ENCODE measurements at regions not wholly inside any gene's neighbourhood (a gene's known extent, or its start where the extent isn't known, plus 50 kb on each side); places are given as distances from the start of the nearest gene placed in this dataset.

- H3K9me2 ChIP-seq (replicated peaks; ENCODE audit: low read length) = no peaks in the 10 kb centered on the region
- H3K9me3 ChIP-seq (ENCODE audit: low read length) = no peaks in the 10 kb centered on the region
- ChIA-PET CTCF (no interaction called here), POLR2A (ENCODE audit: unreplicated experiment) (no interaction called here)
- peaks cover 7% of the 10 kb centered on the region; the same call in 1 of the 2 replicates for H3K4me1 ChIP-seq (ENCODE audit: insufficient read depth, low read length)
- no peaks in the 10 kb centered on the region for H3K36me3 ChIP-seq (ENCODE audit: low read depth, low read length)
- H3K4me3 ChIP-seq (ENCODE audit: low read length) = no peak overlapping the region
- no peak overlapping the region for H2AFZ ChIP-seq (ENCODE audit: low read length)
- H3K27ac ChIP-seq (ENCODE audit: low read length) = no peak overlapping the region
- no peaks in the 10 kb centered on the region for H3F3A ChIP-seq (ENCODE audit: low read length, unreplicated experiment)
- no peaks in the 10 kb centered on the region for H4K20me1 ChIP-seq (ENCODE audit: low read length)
- no peak overlapping the region for H3K9ac ChIP-seq (ENCODE audit: low read length)
- H3K79me2 ChIP-seq (ENCODE audit: low read length) = no peaks in the 10 kb centered on the region
- no TSS peak for BruUV-seq (replicated peaks)
- peaks cover 68% of the 10 kb centered on the region for H3K27me3 ChIP-seq (ENCODE audit: low read length)
- intact Hi-C loops (cut with micrococcal nuclease) = no loop called here
- TF ChIP-seq EZH2 (IDR thresholded peaks at IDR 0.05; ENCODE audit: low read length, unreplicated experiment) (no peak), EZH2phosphoT487 (IDR thresholded peaks at IDR 0.05; ENCODE audit: borderline replicate concordance, low read length) (no peak), CTCF (conservative IDR thresholded peaks at IDR 0.05; ENCODE audit: low read depth, low read length) (no peak)
- no peak overlapping the region for H3K4me2 ChIP-seq (ENCODE audit: low read length)
- DNase-seq (no peak), ATAC-seq (no peak)
Observed at GRCh38 chr14:96624661-96625425, 122.7 kb downstream of the PAPOLA start.

GRCh38 chr14:96625426-96625985 lies 123.3 kb downstream of the PAPOLA start:
- H3K9me3 ChIP-seq (ENCODE audit: low read length) = no peaks in the 10 kb centered on the region
- H4K20me1 ChIP-seq (ENCODE audit: low read length) = no peaks in the 10 kb centered on the region
- CTCF ChIA-PET = no interaction called here
- no peaks in the 10 kb centered on the region for H3F3A ChIP-seq (ENCODE audit: low read length, unreplicated experiment)
- TF ChIP-seq EZH2 (IDR thresholded peaks at IDR 0.05; ENCODE audit: low read length, unreplicated experiment) (no peak), CTCF (conservative IDR thresholded peaks at IDR 0.05; ENCODE audit: low read depth, low read length) (no peak), EZH2phosphoT487 (IDR thresholded peaks at IDR 0.05; ENCODE audit: borderline replicate concordance, low read length) (no peak)
- H3K36me3 ChIP-seq (ENCODE audit: low read depth, low read length) = no peaks in the 10 kb centered on the region
- POLR2A ChIA-PET (ENCODE audit: unreplicated experiment) = no interaction called here
- no peak for DNase-seq
- no TSS peak for BruUV-seq (replicated peaks)
- H3K27me3 ChIP-seq (ENCODE audit: low read length) = peaks cover 62% of the 10 kb centered on the region
- H3K4me1 ChIP-seq (ENCODE audit: insufficient read depth, low read length) = peaks cover 7% of the 10 kb centered on the region; the same call in 1 of the 2 replicates
- no peak overlapping the region for H3K9ac ChIP-seq (ENCODE audit: low read length)
- H3K9me2 ChIP-seq (replicated peaks; ENCODE audit: low read length) = no peaks in the 10 kb centered on the region
- intact Hi-C loops (cut with micrococcal nuclease) = no loop called here
- H3K4me2 ChIP-seq (ENCODE audit: low read length) = no peak overlapping the region
- H2AFZ ChIP-seq (ENCODE audit: low read length) = no peak overlapping the region
- H3K27ac ChIP-seq (ENCODE audit: low read length) = no peak overlapping the region
- no peaks in the 10 kb centered on the region for H3K79me2 ChIP-seq (ENCODE audit: low read length)
- H3K4me3 ChIP-seq (ENCODE audit: low read length) = no peak overlapping the region
- no peak for ATAC-seq

Data from PC-3 (cell line).